ENCODE measurements at regions not wholly inside any gene's neighbourhood (a gene's known extent, or its start where the extent isn't known, plus 50 kb on each side); places are given as distances from the start of the nearest gene placed in this dataset.
A peak's percentile ranks its signal among the peaks of the same experiment; 100 is the strongest.

DNA sequence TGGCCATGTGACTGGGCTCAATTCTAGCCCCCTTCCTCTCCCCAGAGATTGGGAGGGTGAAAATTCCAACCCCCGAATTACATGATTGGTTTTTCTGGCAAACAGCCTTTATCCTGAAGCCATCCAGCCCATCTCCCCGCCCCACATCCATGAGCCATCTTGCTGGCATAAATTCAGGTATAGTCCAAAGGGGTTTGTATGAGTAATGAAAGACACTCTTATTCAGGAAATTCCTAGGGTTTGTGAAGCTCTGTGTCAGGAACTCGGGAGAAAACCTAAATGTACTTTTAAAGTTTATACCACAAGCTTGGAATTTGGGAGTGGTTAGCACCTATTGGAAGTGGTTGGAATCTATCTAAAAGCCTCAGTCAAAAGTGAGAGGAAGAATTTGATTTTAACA lies 80.6 kb upstream of the SIMC1 start:
- Histone ChIP-seq H3K9me3 (ENCODE audit: severe bottlenecking) (no peaks in the 10 kb centered on the region), H3K4me1 (ENCODE audit: insufficient read depth, poor library complexity, severe bottlenecking) (peaks cover 23% of the 10 kb centered on the region), H3K27me3 (ENCODE audit: insufficient read depth, poor library complexity, severe bottlenecking) (no peaks in the 10 kb centered on the region), H3K27ac (ENCODE audit: poor library complexity, severe bottlenecking) (peak overlapping the region; percentile 64), H3K36me3 (ENCODE audit: low read depth) (no peaks in the 10 kb centered on the region), H3K4me3 (ENCODE audit: severe bottlenecking) (no peak overlapping the region)
- TF ChIP-seq, protein P1, sequence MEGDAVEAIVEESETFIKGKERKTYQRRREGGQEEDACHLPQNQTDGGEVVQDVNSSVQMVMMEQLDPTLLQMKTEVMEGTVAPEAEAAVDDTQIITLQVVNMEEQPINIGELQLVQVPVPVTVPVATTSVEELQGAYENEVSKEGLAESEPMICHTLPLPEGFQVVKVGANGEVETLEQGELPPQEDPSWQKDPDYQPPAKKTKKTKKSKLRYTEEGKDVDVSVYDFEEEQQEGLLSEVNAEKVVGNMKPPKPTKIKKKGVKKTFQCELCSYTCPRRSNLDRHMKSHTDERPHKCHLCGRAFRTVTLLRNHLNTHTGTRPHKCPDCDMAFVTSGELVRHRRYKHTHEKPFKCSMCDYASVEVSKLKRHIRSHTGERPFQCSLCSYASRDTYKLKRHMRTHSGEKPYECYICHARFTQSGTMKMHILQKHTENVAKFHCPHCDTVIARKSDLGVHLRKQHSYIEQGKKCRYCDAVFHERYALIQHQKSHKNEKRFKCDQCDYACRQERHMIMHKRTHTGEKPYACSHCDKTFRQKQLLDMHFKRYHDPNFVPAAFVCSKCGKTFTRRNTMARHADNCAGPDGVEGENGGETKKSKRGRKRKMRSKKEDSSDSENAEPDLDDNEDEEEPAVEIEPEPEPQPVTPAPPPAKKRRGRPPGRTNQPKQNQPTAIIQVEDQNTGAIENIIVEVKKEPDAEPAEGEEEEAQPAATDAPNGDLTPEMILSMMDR (IDR thresholded peaks at IDR 0.05; ENCODE audit: poor library complexity, severe bottlenecking), result no peak
- ATAC-seq (ENCODE audit: low read depth) (peak; percentile 89), DNase-seq (ENCODE audit: low spot score) (no peak)

DNA sequence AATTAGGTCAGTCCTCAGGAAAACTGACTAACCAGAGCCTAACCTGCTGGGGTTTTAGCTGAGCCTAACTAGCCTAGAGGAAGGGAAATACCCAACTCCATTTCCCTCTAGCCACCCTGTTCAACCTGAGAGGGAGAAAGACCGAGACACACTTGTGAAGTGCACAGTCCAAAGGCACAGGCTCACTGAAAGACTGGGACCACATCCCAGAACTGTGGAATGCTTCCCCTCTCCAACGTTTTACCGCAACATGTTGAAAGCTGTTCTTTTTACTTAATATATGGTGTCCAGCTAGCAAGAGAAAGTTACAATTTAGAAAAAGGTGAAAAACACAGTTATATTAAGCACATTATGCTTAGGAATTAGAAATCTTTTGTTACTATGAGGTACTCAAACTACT lies 76.8 kb upstream of the SIMC1 start:
- ATAC-seq (ENCODE audit: low read depth), result no peak
- peaks cover 15% of the 10 kb centered on the region for H3K4me1 ChIP-seq (ENCODE audit: insufficient read depth, poor library complexity, severe bottlenecking)
- TF ChIP-seq, protein P1 (IDR thresholded peaks at IDR 0.05; ENCODE audit: poor library complexity, severe bottlenecking), result no peak
- DNase-seq (ENCODE audit: low spot score), result no peak
- no peak overlapping the region for H3K4me3 ChIP-seq (ENCODE audit: severe bottlenecking)
- no peaks in the 10 kb centered on the region for H3K36me3 ChIP-seq (ENCODE audit: low read depth)
- no peaks in the 10 kb centered on the region for H3K27me3 ChIP-seq (ENCODE audit: insufficient read depth, poor library complexity, severe bottlenecking)
- no peak overlapping the region for H3K27ac ChIP-seq (ENCODE audit: poor library complexity, severe bottlenecking)
- H3K9me3 ChIP-seq (ENCODE audit: severe bottlenecking), result no peaks in the 10 kb centered on the region

DNA sequence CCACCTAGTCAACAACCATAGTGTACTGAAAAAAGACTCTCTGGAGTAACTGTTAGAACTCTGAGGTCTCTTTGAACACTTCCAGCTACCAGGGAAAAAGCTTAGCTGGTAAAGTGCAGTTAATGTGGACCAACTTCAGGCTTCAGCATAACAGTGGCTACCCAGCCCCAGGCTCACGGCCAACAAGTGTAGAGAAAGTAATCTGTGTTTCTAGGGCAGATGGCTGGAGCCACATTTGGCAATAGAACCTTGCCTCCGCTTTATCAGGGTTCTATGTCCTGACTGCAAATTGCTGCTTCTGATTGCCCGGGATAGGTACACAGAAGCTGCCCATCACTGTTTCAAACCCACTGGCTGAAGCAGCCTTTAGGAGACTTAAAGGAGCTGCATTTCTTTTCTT lies 76.0 kb upstream of the SIMC1 start:
- no peak overlapping the region for H3K27ac ChIP-seq (ENCODE audit: poor library complexity, severe bottlenecking)
- H3K4me3 ChIP-seq (ENCODE audit: severe bottlenecking), result no peak overlapping the region
- DNase-seq (ENCODE audit: low spot score) (no peak), ATAC-seq (ENCODE audit: low read depth) (no peak)
- H3K9me3 ChIP-seq (ENCODE audit: severe bottlenecking), result no peaks in the 10 kb centered on the region
- H3K27me3 ChIP-seq (ENCODE audit: insufficient read depth, poor library complexity, severe bottlenecking), result no peaks in the 10 kb centered on the region
- TF ChIP-seq, protein P1 (IDR thresholded peaks at IDR 0.05; ENCODE audit: poor library complexity, severe bottlenecking), result no peak
- H3K4me1 ChIP-seq (ENCODE audit: insufficient read depth, poor library complexity, severe bottlenecking), result peaks cover 21% of the 10 kb centered on the region
- H3K36me3 ChIP-seq (ENCODE audit: low read depth), result no peaks in the 10 kb centered on the region

DNA sequence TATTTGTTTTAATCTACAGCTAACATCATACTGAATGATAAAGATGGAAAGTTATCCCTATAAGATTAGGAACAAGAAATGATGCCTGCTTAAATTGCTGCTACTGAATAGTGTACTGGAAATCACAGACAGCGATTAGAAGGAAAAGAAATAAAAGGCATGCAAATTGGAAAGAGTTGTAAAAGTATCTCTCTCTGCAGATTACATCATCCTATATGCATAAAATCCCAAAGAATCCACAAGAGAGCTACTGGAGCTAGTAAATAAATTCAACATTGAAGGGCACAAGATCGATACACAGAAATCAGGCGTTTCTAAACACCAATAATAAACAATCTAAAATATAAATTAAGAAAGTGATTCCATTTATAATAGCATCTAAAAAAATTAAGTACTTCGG lies 75.3 kb upstream of the SIMC1 start:
- ATAC-seq (ENCODE audit: low read depth) (no peak), DNase-seq (ENCODE audit: low spot score) (no peak)
- no peak overlapping the region for H3K27ac ChIP-seq (ENCODE audit: poor library complexity, severe bottlenecking)
- H3K27me3 ChIP-seq (ENCODE audit: insufficient read depth, poor library complexity, severe bottlenecking), result no peaks in the 10 kb centered on the region
- no peaks in the 10 kb centered on the region for H3K36me3 ChIP-seq (ENCODE audit: low read depth)
- H3K4me3 ChIP-seq (ENCODE audit: severe bottlenecking), result no peak overlapping the region
- H3K9me3 ChIP-seq (ENCODE audit: severe bottlenecking), result no peaks in the 10 kb centered on the region
- H3K4me1 ChIP-seq (ENCODE audit: insufficient read depth, poor library complexity, severe bottlenecking), result peaks cover 14% of the 10 kb centered on the region
- TF ChIP-seq, protein P1 (IDR thresholded peaks at IDR 0.05; ENCODE audit: poor library complexity, severe bottlenecking), result no peak

DNA sequence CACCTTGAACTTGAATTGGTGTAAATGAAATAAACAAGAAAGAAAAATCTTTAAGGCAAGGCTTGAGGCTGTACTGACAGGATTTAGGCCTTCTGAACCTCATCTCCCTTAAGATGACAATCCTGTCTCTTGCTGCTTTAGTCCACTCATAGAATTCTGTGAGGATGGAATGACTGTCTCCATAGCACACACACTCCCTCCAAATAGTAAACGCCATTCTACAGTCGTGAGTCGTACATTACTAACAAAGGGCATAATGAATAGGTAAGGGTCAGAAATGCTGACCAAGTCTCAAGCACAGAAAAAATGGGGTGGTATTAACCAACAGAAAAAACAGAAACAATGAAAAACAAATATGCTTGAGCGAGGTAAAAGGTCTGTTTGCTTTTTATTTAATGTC lies 71.8 kb upstream of the SIMC1 start:
- H3K9me3 ChIP-seq (ENCODE audit: severe bottlenecking), result no peaks in the 10 kb centered on the region
- no peak for DNase-seq (ENCODE audit: low spot score)
- TF ChIP-seq, protein P1 (IDR thresholded peaks at IDR 0.05; ENCODE audit: poor library complexity, severe bottlenecking), result no peak
- H3K4me1 ChIP-seq (ENCODE audit: insufficient read depth, poor library complexity, severe bottlenecking), result peaks cover 9% of the 10 kb centered on the region
- H3K27ac ChIP-seq (ENCODE audit: poor library complexity, severe bottlenecking), result peak overlapping the region; percentile 2
- H3K36me3 ChIP-seq (ENCODE audit: low read depth), result no peaks in the 10 kb centered on the region
- no peaks in the 10 kb centered on the region for H3K27me3 ChIP-seq (ENCODE audit: insufficient read depth, poor library complexity, severe bottlenecking)
- peak; percentile 79 for ATAC-seq (ENCODE audit: low read depth)
- no peak overlapping the region for H3K4me3 ChIP-seq (ENCODE audit: severe bottlenecking)

All from RWPE2 (cell line).